WI38 (cell line): ENCODE measurements at regions not wholly inside any gene's neighbourhood (a gene's known extent, or its start where the extent isn't known, plus 50 kb on each side); places are given as distances from the start of the nearest gene placed in this dataset.

ENCODE experiments used
- H3K4me3 ChIP-seq: 2 replicates; pipeline ENCODE4 v1.5.1; 2011; ENCODE audit warnings: low read depth, mild to moderate bottlenecking, control low read depth, low read length
- CTCF ChIP-seq: IDR thresholded peaks from 2 replicates; pipeline ENCODE4 v1.5.1; 2012; ENCODE audit warnings: low read depth, mild to moderate bottlenecking, control low read depth, low read length

GRCh38 chr5:125464847-125465432 lies 718.5 kb upstream of the ZNF608 start:
- TF ChIP-seq CTCF = no peak
- H3K4me3 ChIP-seq = no peak overlapping the region

GRCh38 chr5:125465703-125466102 lies 719.3 kb upstream of the ZNF608 start:
- no peak overlapping the region for H3K4me3 ChIP-seq
- no peak for TF ChIP-seq CTCF

- no peak for TF ChIP-seq CTCF
- H3K4me3 ChIP-seq = no peak overlapping the region
Observed at GRCh38 chr5:125467222-125467621, 720.8 kb upstream of the ZNF608 start.

GRCh38 chr5:125470280-125470902 lies 724.0 kb upstream of the ZNF608 start:
- TF ChIP-seq CTCF = no peak
- H3K4me3 ChIP-seq = no peak overlapping the region

GRCh38 chr5:125476901-125477585 lies 730.6 kb upstream of the ZNF608 start:
- no peak overlapping the region for H3K4me3 ChIP-seq
- TF ChIP-seq CTCF = no peak

- H3K4me3 ChIP-seq = no peak overlapping the region
- no peak for TF ChIP-seq CTCF
Observed at GRCh38 chr5:125477586-125477975, 731.1 kb upstream of the ZNF608 start.

- H3K4me3 ChIP-seq = no peak overlapping the region
- TF ChIP-seq CTCF = no peak
Observed at GRCh38 chr5:125478599-125478998, 732.2 kb upstream of the ZNF608 start.
